H9 (cell line): ENCODE measurements at regions not wholly inside any gene's neighbourhood (a gene's known extent, or its start where the extent isn't known, plus 50 kb on each side); places are given as distances from the start of the nearest gene placed in this dataset.

Source experiments
- DNase-seq: peaks from one replicate; pipeline ENCODE4 v3.0.0-alpha.2; 2017
- H2AFZ ChIP-seq: one replicate; pipeline ENCODE4 v1.6.1; 2013; ENCODE audit warnings: mild to moderate bottlenecking, low read length, control low read depth, moderate library complexity
- H2AK5ac ChIP-seq: 2 replicates; pipeline ENCODE4 v1.6.1; 2013; ENCODE audit warnings: low read length, control low read depth, mixed read lengths; ENCODE audit not compliant: insufficient read length
- H2BK120ac ChIP-seq: one replicate; pipeline ENCODE4 v1.6.1; 2013; ENCODE audit warnings: low read depth, mild to moderate bottlenecking, low read length, control low read depth, inconsistent platforms; ENCODE audit not compliant: poor library complexity, severe bottlenecking
- H2BK12ac ChIP-seq: 2 replicates; pipeline ENCODE4 v1.6.1; 2013; ENCODE audit warnings: low read length, control low read depth, mixed read lengths, low read depth; ENCODE audit not compliant: insufficient read length
- H2BK15ac ChIP-seq: 2 replicates; pipeline ENCODE4 v1.6.1; 2013; ENCODE audit warnings: low read depth, low read length, control low read depth
- H2BK20ac ChIP-seq: one replicate; pipeline ENCODE4 v1.6.1; 2013; ENCODE audit warnings: low read depth, mild to moderate bottlenecking, low read length, control low read depth, inconsistent platforms; ENCODE audit not compliant: poor library complexity, severe bottlenecking
- H2BK5ac ChIP-seq: 2 replicates; pipeline ENCODE4 v1.6.1; 2013; ENCODE audit warnings: low read length, control low read depth, mixed read lengths; ENCODE audit not compliant: insufficient read length
- H3K14ac ChIP-seq: 2 replicates; pipeline ENCODE4 v1.6.1; 2013; ENCODE audit warnings: low read length, control low read depth; ENCODE audit not compliant: insufficient read depth
- H3K18ac ChIP-seq: 2 replicates; pipeline ENCODE4 v1.6.1; 2013; ENCODE audit warnings: low read depth, mild to moderate bottlenecking, mixed read lengths, low read length, control low read depth; ENCODE audit not compliant: insufficient read length
- H3K23ac ChIP-seq: 2 replicates; pipeline ENCODE4 v1.6.1; 2013; ENCODE audit warnings: low read length, control low read depth, mixed read lengths, low read depth; ENCODE audit not compliant: insufficient read length
- H3K23me2 ChIP-seq: 2 replicates; pipeline ENCODE4 v1.6.1; 2013; ENCODE audit warnings: low read depth, mild to moderate bottlenecking, mixed read lengths, low read length, control low read depth; ENCODE audit not compliant: insufficient read length, poor library complexity, severe bottlenecking
- H3K27ac ChIP-seq: 2 replicates; pipeline ENCODE4 v1.5.1; 2013; ENCODE audit warnings: low read length, control low read depth, mixed read lengths, low read depth; ENCODE audit not compliant: insufficient read length
- H3K27me3 ChIP-seq: 2 replicates; pipeline ENCODE4 v1.6.1; 2013; ENCODE audit warnings: low read length, control low read depth, inconsistent platforms; ENCODE audit not compliant: insufficient read depth
- H3K4ac ChIP-seq: 2 replicates; pipeline ENCODE4 v1.6.1; 2013; ENCODE audit warnings: low read depth, mild to moderate bottlenecking, control low read depth, inconsistent platforms, low read length, moderate library complexity
- H3K4me1 ChIP-seq: 2 replicates; pipeline ENCODE4 v1.6.1; 2013; ENCODE audit warnings: low read length, control low read depth, inconsistent platforms; ENCODE audit not compliant: insufficient read depth
- H3K4me2 ChIP-seq: 2 replicates; pipeline ENCODE4 v1.6.1; 2013; ENCODE audit warnings: low read length, control low read depth, mixed read lengths; ENCODE audit not compliant: insufficient read length, insufficient read depth
- H3K56ac ChIP-seq: 2 replicates; pipeline ENCODE4 v1.6.1; 2013; ENCODE audit warnings: low read depth, mild to moderate bottlenecking, mixed read lengths, low read length, control low read depth; ENCODE audit not compliant: insufficient read length
- H3K79me1 ChIP-seq: 2 replicates; pipeline ENCODE4 v1.6.1; 2013; ENCODE audit warnings: low read depth, mild to moderate bottlenecking, moderate library complexity, low read length, control low read depth, inconsistent platforms; ENCODE audit not compliant: insufficient read depth, poor library complexity, severe bottlenecking
- H3K79me2 ChIP-seq: 2 replicates; pipeline ENCODE4 v1.6.1; 2013; ENCODE audit warnings: low read length, control low read depth, inconsistent platforms; ENCODE audit not compliant: insufficient read depth
- H3K9ac ChIP-seq: 2 replicates; pipeline ENCODE4 v1.6.1; 2013; ENCODE audit warnings: low read length, control low read depth, mixed read lengths; ENCODE audit not compliant: insufficient read length; ENCODE audit errors: extremely low read depth
- H3K9me3 ChIP-seq: one replicate; pipeline ENCODE4 v1.6.1; 2013; ENCODE audit warnings: low read depth, low read length, inconsistent platforms; ENCODE audit not compliant: control insufficient read depth
- H3T11ph ChIP-seq: one replicate; pipeline ENCODE4 v1.6.1; 2013; ENCODE audit warnings: mild to moderate bottlenecking, low read length, control low read depth, inconsistent platforms
- H4K20me1 ChIP-seq: one replicate; pipeline ENCODE4 v1.6.1; 2013; ENCODE audit not compliant: control insufficient read depth, insufficient read length, insufficient read depth
- H4K5ac ChIP-seq: 2 replicates; pipeline ENCODE4 v1.6.1; 2013; ENCODE audit warnings: low read depth, mild to moderate bottlenecking, mixed read lengths, low read length, control low read depth; ENCODE audit not compliant: insufficient read length
- H4K8ac ChIP-seq: replicated peaks from 2 replicates; pipeline ENCODE4 v1.6.1; 2013; ENCODE audit warnings: low read length, control low read depth, mixed read lengths, low read depth; ENCODE audit not compliant: insufficient read length
- H4K91ac ChIP-seq: 2 replicates; pipeline ENCODE4 v1.6.1; 2013; ENCODE audit warnings: low read depth, mild to moderate bottlenecking, moderate library complexity, mixed read lengths, low read length, control low read depth; ENCODE audit not compliant: insufficient read length
- H3K27ac Mint-ChIP-seq, 3 experiments: 2 replicates in 2 of 3; 3 replicates in 1 of 3; pipeline ENCODE4 v1.8.0; 2020 to 2021; ENCODE audit warnings: mixed read lengths in 3 of 3, mild to moderate bottlenecking in 1 of 3, moderate library complexity in 1 of 3
- H3K27me3 Mint-ChIP-seq: 2 replicates; pipeline ENCODE4 v1.8.0; 2021; ENCODE audit warnings: low read depth, mild to moderate bottlenecking, moderate library complexity, mixed read lengths
- H3K36me3 Mint-ChIP-seq, 3 experiments: 2 replicates in 2 of 3; 3 replicates in 1 of 3; pipeline ENCODE4 v1.8.0; 2020 to 2021; ENCODE audit warnings: low read depth in 3 of 3, mixed read lengths in 3 of 3; ENCODE audit not compliant: insufficient read depth in 1 of 3
- H3K4me1 Mint-ChIP-seq, 2 experiments: 2 replicates each; pipeline ENCODE4 v1.8.0; 2020; ENCODE audit warnings: mixed read lengths in 2 of 2
- H3K4me3 Mint-ChIP-seq, 2 experiments: 2 replicates in 1 of 2; 3 replicates in 1 of 2; pipeline ENCODE4 v1.8.0; 2020 to 2021; ENCODE audit warnings: mild to moderate bottlenecking in 2 of 2, mixed read lengths in 2 of 2, moderate library complexity in 1 of 2
- H3K9me3 Mint-ChIP-seq, 2 experiments: 2 replicates in 1 of 2; 3 replicates in 1 of 2; pipeline ENCODE4 v1.8.0; 2020; ENCODE audit warnings: mild to moderate bottlenecking in 2 of 2, mixed read lengths in 2 of 2, moderate library complexity in 1 of 2
- WGBS: extraction: QIAGEN DNeasy Blood & Tissue Kit; methylation state at CpG from one replicate; pipeline ENCODE4 v1.1.7; 2013; ENCODE audit warnings: missing lambda C conversion rate, low lambda C conversion rate, mixed read lengths; ENCODE audit not compliant: insufficient read length; ENCODE audit errors: extremely low coverage; 5-methylcytosine and 5-hydroxymethylcytosine counted together
- TF ChIP-seq, protein P1 (sequence below): fragments of 200-600 bp; sonication (generic); conservative IDR thresholded peaks from 3 replicates; pipeline ENCODE4 v1.8.0; 2021; ENCODE audit warnings: antibody characterized with exemption, mild to moderate bottlenecking

DNA sequence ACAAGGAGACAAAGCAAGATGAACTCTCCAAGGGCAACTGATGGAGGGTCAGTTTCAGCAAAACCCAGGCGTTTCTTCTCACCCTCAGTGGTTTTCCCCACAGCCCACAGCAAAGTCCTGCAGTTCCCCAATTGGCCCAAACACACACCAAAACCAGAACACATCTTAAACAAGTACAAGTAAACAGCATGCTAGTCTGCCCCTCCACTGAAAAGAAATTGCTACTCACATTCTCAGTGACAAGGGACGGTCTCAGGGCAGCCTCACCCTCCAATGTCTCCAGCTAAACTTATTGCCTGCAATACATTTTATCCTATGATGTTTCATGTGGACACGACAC is 300.6 kb upstream of the IRX3 start:
- Histone ChIP-seq H2AFZ (no peak overlapping the region), H3K79me1 (no peaks in the 10 kb centered on the region), H3K14ac (no peak overlapping the region), H4K5ac (no peak overlapping the region), H2BK15ac (no peak overlapping the region), H3K4me1 (peaks cover 4% of the 10 kb centered on the region), H3K18ac (no peak overlapping the region), H3K27me3 (no peaks in the 10 kb centered on the region), H3K79me2 (no peaks in the 10 kb centered on the region), H3K9me3 (no peaks in the 10 kb centered on the region), H3K23me2 (no peaks in the 10 kb centered on the region), H4K91ac (no peak overlapping the region), H3K4ac (no peak overlapping the region), H3K23ac (no peak overlapping the region), H2BK5ac (no peak overlapping the region), H2BK12ac (no peak overlapping the region), H2BK120ac (no peak overlapping the region), H3K27ac (no peak overlapping the region), H3K9ac (no peak overlapping the region), H2AK5ac (no peak overlapping the region), H3K4me2 (no peak overlapping the region), H4K8ac (no peak overlapping the region), H2BK20ac (no peak overlapping the region), H3T11ph (no peak overlapping the region), H3K56ac (no peak overlapping the region), H4K20me1 (no peaks in the 10 kb centered on the region)
- no CpG with 5 or more reads among the region's 3 CpGs for WGBS
- H3K4me1 Mint-ChIP-seq, result peaks cover 79 to 86% of the 10 kb centered on the region in 2 experiments
- peaks cover 15% of the 10 kb centered on the region for H3K27me3 Mint-ChIP-seq
- H3K4me3 Mint-ChIP-seq, result no peak overlapping the region
- no peaks in the 10 kb centered on the region; a peak in 2 of 5 replicates for H3K9me3 Mint-ChIP-seq
- H3K27ac Mint-ChIP-seq, result no peak overlapping the region
- DNase-seq, result no peak
- H3K36me3 Mint-ChIP-seq, result no peaks in the 10 kb centered on the region; a peak in 1 of 7 replicates
- TF ChIP-seq, protein P1, sequence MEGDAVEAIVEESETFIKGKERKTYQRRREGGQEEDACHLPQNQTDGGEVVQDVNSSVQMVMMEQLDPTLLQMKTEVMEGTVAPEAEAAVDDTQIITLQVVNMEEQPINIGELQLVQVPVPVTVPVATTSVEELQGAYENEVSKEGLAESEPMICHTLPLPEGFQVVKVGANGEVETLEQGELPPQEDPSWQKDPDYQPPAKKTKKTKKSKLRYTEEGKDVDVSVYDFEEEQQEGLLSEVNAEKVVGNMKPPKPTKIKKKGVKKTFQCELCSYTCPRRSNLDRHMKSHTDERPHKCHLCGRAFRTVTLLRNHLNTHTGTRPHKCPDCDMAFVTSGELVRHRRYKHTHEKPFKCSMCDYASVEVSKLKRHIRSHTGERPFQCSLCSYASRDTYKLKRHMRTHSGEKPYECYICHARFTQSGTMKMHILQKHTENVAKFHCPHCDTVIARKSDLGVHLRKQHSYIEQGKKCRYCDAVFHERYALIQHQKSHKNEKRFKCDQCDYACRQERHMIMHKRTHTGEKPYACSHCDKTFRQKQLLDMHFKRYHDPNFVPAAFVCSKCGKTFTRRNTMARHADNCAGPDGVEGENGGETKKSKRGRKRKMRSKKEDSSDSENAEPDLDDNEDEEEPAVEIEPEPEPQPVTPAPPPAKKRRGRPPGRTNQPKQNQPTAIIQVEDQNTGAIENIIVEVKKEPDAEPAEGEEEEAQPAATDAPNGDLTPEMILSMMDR, result no peak
